ENCODE measurements at regions not wholly inside any gene's neighbourhood (a gene's known extent, or its start where the extent isn't known, plus 50 kb on each side); places are given as distances from the start of the nearest gene placed in this dataset.

GRCh38 chr1:200260597-200261335 lies 149.1 kb downstream of the ZNF281 start:
- TF ChIP-seq CTCF (IDR thresholded peaks at IDR 0.05; ENCODE audit: control extremely low read depth in 1 of 3, insufficient read depth in 1 of 3, low read depth in 1 of 3, low read length in 3 of 3) (no peak), EP300 (IDR thresholded peaks at IDR 0.05; ENCODE audit: borderline replicate concordance in 1 of 2, low read depth in 2 of 2, low read length in 2 of 2) (no peak), EZH2 (IDR thresholded peaks at IDR 0.05; ENCODE audit: low read depth, low read length, severe bottlenecking) (no peak), NRF1 (IDR thresholded peaks at IDR 0.05; ENCODE audit: low read depth, low read length) (no peak), CHD1 (IDR thresholded peaks at IDR 0.05; ENCODE audit: low read depth, low read length) (no peak), SP2 (IDR thresholded peaks at IDR 0.05; ENCODE audit: low read length) (no peak), POU5F1 (IDR thresholded peaks at IDR 0.05; ENCODE audit: low read depth, low read length) (no peak), CREB1 (IDR thresholded peaks at IDR 0.05) (no peak), RBBP5 (IDR thresholded peaks at IDR 0.05; ENCODE audit: borderline replicate concordance, low read depth, low read length) (no peak), CEBPB (IDR thresholded peaks at IDR 0.05; ENCODE audit: low read depth, low read length) (no peak)

Data from H1 (cell line).